ENCODE measurements at regions not wholly inside any gene's neighbourhood (a gene's known extent, or its start where the extent isn't known, plus 50 kb on each side); places are given as distances from the start of the nearest gene placed in this dataset.

GRCh38 chr5:5370059-5370774, 52.3 kb upstream of the ICE1 start (continued):
- TF ChIP-seq TEAD4 (IDR thresholded peaks at IDR 0.05; ENCODE audit: low read depth, low read length) (no peak), POLR2A (IDR thresholded peaks at IDR 0.05; ENCODE audit: control extremely low read depth in 1 of 2, low read depth in 2 of 2, low read length in 2 of 2) (no peak), CTBP2 (IDR thresholded peaks at IDR 0.05; ENCODE audit: borderline replicate concordance, insufficient read depth, insufficient read length, low read length) (no peak), ZNF274 (IDR thresholded peaks at IDR 0.05; ENCODE audit: borderline replicate concordance, extremely low read depth, low read length) (no peak), CHD2 (IDR thresholded peaks at IDR 0.05; ENCODE audit: low read length) (no peak), TCF12 (IDR thresholded peaks at IDR 0.05; ENCODE audit: low read depth, low read length) (no peak), EP300 (IDR thresholded peaks at IDR 0.05; ENCODE audit: borderline replicate concordance in 1 of 2, low read depth in 2 of 2, low read length in 2 of 2) (no peak), BRCA1 (IDR thresholded peaks at IDR 0.05; ENCODE audit: low read depth, low read length) (no peak)

Measured in H1 (cell line).